ENCODE measurements at regions not wholly inside any gene's neighbourhood (a gene's known extent, or its start where the extent isn't known, plus 50 kb on each side); places are given as distances from the start of the nearest gene placed in this dataset.

DNA sequence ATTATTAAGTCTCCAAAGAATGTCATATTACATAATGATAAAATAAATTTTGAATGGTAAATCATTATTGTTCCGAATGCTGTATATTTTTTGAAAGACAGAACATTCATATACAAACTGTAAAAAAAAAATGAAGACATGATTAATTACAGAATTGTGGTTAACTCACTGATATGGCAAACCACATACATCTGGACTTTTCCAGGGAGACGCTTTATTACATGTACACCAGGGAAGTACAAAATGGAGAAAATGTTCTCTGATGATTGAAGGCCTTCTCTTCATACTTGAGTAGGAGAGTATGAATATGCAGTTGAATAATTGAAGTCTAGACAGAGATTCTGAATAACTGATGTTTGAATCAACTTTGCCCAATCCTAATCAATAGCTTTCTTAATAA is 1886.9 kb downstream of the EFNA5 start:
- TF ChIP-seq TEAD4 (IDR thresholded peaks at IDR 0.05) (no peak), ZBTB7A (IDR thresholded peaks at IDR 0.05; ENCODE audit: low read depth) (no peak), TAF1 (IDR thresholded peaks at IDR 0.05; ENCODE audit: low read depth) (no peak), CEBPB (IDR thresholded peaks at IDR 0.05) (no peak), FOXM1 (IDR thresholded peaks at IDR 0.05; ENCODE audit: borderline replicate concordance, low read depth) (no peak)

DNA sequence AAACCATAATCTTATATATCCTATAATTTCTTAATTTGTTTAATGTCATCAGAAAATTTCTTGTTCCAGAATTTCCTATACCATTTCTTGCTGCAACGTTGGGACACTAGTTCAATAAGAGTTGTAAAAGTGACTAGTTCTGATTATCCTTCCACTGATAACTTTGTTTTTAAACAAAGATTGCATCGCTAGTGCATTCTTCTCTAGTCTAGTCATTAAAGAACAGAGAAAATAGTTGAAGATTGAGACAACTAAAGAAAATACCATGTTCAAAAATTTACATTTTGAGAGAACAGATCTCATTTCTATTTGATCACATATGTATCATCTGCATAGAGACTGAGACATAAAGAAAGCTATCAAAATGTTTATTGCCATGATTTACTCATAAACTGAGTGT is 1888.2 kb downstream of the EFNA5 start:
- no peak for TF ChIP-seq NFIC (IDR thresholded peaks at IDR 0.05)

DNA sequence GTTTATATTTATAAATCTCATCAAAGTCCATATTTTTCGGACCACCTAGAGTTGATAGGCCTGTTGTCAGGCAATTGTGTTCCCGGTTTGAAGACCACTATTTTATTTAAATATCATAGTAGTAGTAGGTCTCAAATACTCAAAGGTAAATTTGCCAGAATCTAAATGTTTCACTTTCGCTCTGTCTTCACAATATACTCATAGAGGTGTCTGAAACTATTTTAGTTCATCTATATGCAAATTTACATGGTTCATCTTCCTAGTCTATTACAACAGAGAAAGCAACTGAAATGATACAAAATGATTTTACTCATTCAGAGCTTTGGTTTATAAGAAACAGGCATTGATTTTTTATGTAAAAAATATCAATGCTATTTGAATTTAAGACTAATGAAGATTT is 1897.5 kb downstream of the EFNA5 start:
- no peak for TF ChIP-seq YY1 (IDR thresholded peaks at IDR 0.05; ENCODE audit: low read depth)
- no peak for TF ChIP-seq FOXM1 (IDR thresholded peaks at IDR 0.05; ENCODE audit: borderline replicate concordance, low read depth)
- TF ChIP-seq EP300 (IDR thresholded peaks at IDR 0.05; ENCODE audit: borderline replicate concordance) = no peak
- TF ChIP-seq ZBTB7A (IDR thresholded peaks at IDR 0.05; ENCODE audit: low read depth) = no peak
- TF ChIP-seq EGR1 (IDR thresholded peaks at IDR 0.05) = no peak
- TF ChIP-seq RAD21 (IDR thresholded peaks at IDR 0.05; ENCODE audit: low read depth) = no peak

DNA sequence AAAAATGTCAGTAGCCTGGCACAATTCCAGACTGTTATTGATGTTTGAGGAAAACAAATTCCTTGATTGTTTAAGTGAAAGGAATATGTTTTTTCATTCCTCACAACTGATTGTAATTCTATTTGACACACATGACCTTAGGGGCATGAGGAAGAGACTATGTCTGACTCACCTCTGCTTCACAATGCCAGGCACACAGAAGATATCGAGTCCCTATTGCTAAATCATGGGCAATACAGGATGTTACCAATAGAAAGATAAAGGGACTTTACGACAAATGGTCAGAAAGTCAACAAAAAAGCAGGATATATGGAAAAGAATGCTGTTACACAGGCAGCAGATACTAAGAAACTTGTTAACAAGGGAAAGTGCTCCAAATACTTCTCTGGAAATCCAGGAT is 1903.5 kb downstream of the EFNA5 start:
- TF ChIP-seq, protein P1, sequence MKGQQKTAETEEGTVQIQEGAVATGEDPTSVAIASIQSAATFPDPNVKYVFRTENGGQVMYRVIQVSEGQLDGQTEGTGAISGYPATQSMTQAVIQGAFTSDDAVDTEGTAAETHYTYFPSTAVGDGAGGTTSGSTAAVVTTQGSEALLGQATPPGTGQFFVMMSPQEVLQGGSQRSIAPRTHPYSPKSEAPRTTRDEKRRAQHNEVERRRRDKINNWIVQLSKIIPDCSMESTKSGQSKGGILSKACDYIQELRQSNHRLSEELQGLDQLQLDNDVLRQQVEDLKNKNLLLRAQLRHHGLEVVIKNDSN (IDR thresholded peaks at IDR 0.05) = no peak
- TF ChIP-seq NFIC (IDR thresholded peaks at IDR 0.05) (no peak), TAF1 (IDR thresholded peaks at IDR 0.05; ENCODE audit: low read depth) (no peak), EGR1 (IDR thresholded peaks at IDR 0.05) (no peak), CREB1 (IDR thresholded peaks at IDR 0.05; ENCODE audit: low read depth) (no peak), YY1 (IDR thresholded peaks at IDR 0.05; ENCODE audit: low read depth) (no peak), TEAD4 (IDR thresholded peaks at IDR 0.05) (no peak), FOXM1 (IDR thresholded peaks at IDR 0.05; ENCODE audit: borderline replicate concordance, low read depth) (no peak), ZBTB7A (IDR thresholded peaks at IDR 0.05; ENCODE audit: low read depth) (no peak), CEBPB (IDR thresholded peaks at IDR 0.05) (no peak), EP300 (IDR thresholded peaks at IDR 0.05; ENCODE audit: borderline replicate concordance) (no peak), RAD21 (IDR thresholded peaks at IDR 0.05; ENCODE audit: low read depth) (no peak)
- TF ChIP-seq, protein P2, sequence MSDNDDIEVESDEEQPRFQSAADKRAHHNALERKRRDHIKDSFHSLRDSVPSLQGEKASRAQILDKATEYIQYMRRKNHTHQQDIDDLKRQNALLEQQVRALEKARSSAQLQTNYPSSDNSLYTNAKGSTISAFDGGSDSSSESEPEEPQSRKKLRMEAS (IDR thresholded peaks at IDR 0.05) = no peak
- TF ChIP-seq, protein P3, sequence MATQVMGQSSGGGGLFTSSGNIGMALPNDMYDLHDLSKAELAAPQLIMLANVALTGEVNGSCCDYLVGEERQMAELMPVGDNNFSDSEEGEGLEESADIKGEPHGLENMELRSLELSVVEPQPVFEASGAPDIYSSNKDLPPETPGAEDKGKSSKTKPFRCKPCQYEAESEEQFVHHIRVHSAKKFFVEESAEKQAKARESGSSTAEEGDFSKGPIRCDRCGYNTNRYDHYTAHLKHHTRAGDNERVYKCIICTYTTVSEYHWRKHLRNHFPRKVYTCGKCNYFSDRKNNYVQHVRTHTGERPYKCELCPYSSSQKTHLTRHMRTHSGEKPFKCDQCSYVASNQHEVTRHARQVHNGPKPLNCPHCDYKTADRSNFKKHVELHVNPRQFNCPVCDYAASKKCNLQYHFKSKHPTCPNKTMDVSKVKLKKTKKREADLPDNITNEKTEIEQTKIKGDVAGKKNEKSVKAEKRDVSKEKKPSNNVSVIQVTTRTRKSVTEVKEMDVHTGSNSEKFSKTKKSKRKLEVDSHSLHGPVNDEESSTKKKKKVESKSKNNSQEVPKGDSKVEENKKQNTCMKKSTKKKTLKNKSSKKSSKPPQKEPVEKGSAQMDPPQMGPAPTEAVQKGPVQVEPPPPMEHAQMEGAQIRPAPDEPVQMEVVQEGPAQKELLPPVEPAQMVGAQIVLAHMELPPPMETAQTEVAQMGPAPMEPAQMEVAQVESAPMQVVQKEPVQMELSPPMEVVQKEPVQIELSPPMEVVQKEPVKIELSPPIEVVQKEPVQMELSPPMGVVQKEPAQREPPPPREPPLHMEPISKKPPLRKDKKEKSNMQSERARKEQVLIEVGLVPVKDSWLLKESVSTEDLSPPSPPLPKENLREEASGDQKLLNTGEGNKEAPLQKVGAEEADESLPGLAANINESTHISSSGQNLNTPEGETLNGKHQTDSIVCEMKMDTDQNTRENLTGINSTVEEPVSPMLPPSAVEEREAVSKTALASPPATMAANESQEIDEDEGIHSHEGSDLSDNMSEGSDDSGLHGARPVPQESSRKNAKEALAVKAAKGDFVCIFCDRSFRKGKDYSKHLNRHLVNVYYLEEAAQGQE (IDR thresholded peaks at IDR 0.05; ENCODE audit: low read depth) = no peak

DNA sequence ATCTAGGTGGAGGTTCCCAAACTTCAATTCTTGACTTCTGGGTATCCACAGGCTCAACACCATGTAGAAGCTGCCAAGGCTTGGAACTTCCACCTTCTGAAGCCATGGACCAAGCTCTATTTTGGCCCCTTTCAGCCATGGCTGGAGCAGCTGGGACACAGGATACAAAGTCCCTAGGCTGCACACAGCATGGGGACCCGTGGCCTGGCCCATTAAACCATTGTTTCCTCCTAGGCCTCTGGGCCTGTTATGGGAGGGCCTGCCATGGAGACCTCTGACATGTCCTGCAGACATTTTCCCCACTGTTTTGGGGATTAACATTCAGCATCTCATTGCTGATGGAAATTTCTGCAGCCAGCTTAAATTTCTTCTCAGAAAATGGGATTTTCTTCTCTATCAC is 1908.0 kb downstream of the EFNA5 start:
- TF ChIP-seq CEBPB (IDR thresholded peaks at IDR 0.05) (no peak), TCF12 (IDR thresholded peaks at IDR 0.05; ENCODE audit: low read depth) (no peak), FOXM1 (IDR thresholded peaks at IDR 0.05; ENCODE audit: borderline replicate concordance, low read depth) (no peak), ZBTB7A (IDR thresholded peaks at IDR 0.05; ENCODE audit: low read depth) (no peak), EGR1 (IDR thresholded peaks at IDR 0.05) (no peak), TAF1 (IDR thresholded peaks at IDR 0.05; ENCODE audit: low read depth) (no peak), CREB1 (IDR thresholded peaks at IDR 0.05; ENCODE audit: low read depth) (no peak), EP300 (IDR thresholded peaks at IDR 0.05; ENCODE audit: borderline replicate concordance) (no peak), TEAD4 (IDR thresholded peaks at IDR 0.05) (no peak), RAD21 (IDR thresholded peaks at IDR 0.05; ENCODE audit: low read depth) (no peak)
- TF ChIP-seq, protein P3 (IDR thresholded peaks at IDR 0.05; ENCODE audit: low read depth) = no peak
- TF ChIP-seq, protein P1 (IDR thresholded peaks at IDR 0.05) = no peak
- TF ChIP-seq, protein P2 (IDR thresholded peaks at IDR 0.05) = no peak

DNA sequence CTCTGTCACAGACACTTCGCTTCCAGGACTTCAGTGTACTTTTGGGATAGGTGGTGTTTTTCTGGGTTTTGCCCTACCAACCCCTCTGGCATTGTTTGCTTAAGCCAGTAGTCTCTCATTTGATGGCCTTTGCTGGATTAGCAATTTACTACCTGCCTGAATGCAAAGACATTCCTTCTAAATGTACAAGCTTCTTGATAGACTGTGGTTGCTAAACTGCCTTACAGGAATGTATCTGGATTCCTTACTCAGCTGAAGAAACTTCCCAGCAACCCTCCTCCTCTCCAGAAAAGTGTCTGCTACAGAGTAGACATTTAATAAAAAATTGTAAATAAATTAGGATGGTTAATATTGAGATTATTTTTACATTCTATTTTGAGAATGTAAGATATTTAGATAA is 1916.7 kb downstream of the EFNA5 start:
- TF ChIP-seq NFIC (IDR thresholded peaks at IDR 0.05) (no peak), ZBTB7A (IDR thresholded peaks at IDR 0.05; ENCODE audit: low read depth) (no peak), CREB1 (IDR thresholded peaks at IDR 0.05; ENCODE audit: low read depth) (no peak), TEAD4 (IDR thresholded peaks at IDR 0.05) (no peak), TAF1 (IDR thresholded peaks at IDR 0.05; ENCODE audit: low read depth) (no peak), CEBPB (IDR thresholded peaks at IDR 0.05) (no peak)

DNA sequence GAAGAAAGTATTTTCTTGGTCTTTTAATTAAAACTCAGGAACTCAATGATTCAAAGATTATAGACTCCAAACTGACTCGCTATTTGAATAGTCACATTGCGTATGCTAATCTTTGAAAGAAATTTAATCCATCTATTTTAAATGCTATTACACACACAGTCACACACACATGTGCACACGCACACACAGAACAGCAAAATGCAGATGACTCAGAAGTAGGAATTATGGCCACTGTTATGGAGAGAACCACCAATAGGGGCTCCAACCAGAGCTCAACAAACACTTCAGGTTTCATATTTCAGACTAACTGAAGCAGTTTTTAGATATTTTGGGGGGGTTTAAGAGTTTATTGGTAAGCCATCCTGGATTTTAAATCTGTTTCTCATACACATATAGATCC is 1917.9 kb downstream of the EFNA5 start:
- TF ChIP-seq CREB1 (IDR thresholded peaks at IDR 0.05; ENCODE audit: low read depth) = no peak
- TF ChIP-seq, protein P3 (IDR thresholded peaks at IDR 0.05; ENCODE audit: low read depth) = no peak
- no peak for TF ChIP-seq EP300 (IDR thresholded peaks at IDR 0.05; ENCODE audit: borderline replicate concordance)
- TF ChIP-seq, protein P1 (IDR thresholded peaks at IDR 0.05) = no peak
- no peak for TF ChIP-seq NFIC (IDR thresholded peaks at IDR 0.05)
